Activated CD4-positive, alpha-beta T cell treated with anti-CD3 and anti-CD28 coated beads for 1 hour (primary cell): ENCODE measurements at regions not wholly inside any gene's neighbourhood (a gene's known extent, or its start where the extent isn't known, plus 50 kb on each side); places are given as distances from the start of the nearest gene placed in this dataset.

ENCODE experiments used
- DNase-seq: peaks from one replicate; pipeline ENCODE4 v3.0.0-alpha.2; 2020

GRCh38 chr12:126807312-126807865 is 1459.6 kb upstream of the TMEM132C start:
- no peak for DNase-seq

GRCh38 chr12:126811391-126811790 is 1455.6 kb upstream of the TMEM132C start:
- no peak for DNase-seq

GRCh38 chr12:126819554-126819953 is 1447.4 kb upstream of the TMEM132C start:
- no peak for DNase-seq

GRCh38 chr12:126830778-126831680 is 1435.9 kb upstream of the TMEM132C start:
- DNase-seq: no peak

- DNase-seq: no peak
These were observed 1429.3 kb upstream of the TMEM132C start for GRCh38 chr12:126837697-126838096.

- DNase-seq: no peak
These were observed 1422.9 kb upstream of the TMEM132C start for GRCh38 chr12:126843915-126844669.

- no peak for DNase-seq
These were observed 1419.9 kb upstream of the TMEM132C start for GRCh38 chr12:126847005-126847629.

GRCh38 chr12:126855768-126856167 is 1411.2 kb upstream of the TMEM132C start:
- no peak for DNase-seq

GRCh38 chr12:126856958-126857357 is 1410.0 kb upstream of the TMEM132C start:
- no peak for DNase-seq

- no peak for DNase-seq
These were observed 1408.4 kb upstream of the TMEM132C start for GRCh38 chr12:126858560-126858959.

- no peak for DNase-seq
These were observed 1406.8 kb upstream of the TMEM132C start for GRCh38 chr12:126860210-126860609.

GRCh38 chr12:126862500-126862899 is 1404.5 kb upstream of the TMEM132C start:
- DNase-seq: no peak

- no peak for DNase-seq
These were observed 1397.3 kb upstream of the TMEM132C start for GRCh38 chr12:126869644-126870043.

GRCh38 chr12:126873701-126874100 is 1393.3 kb upstream of the TMEM132C start:
- no peak for DNase-seq

GRCh38 chr12:126874427-126875026 is 1392.4 kb upstream of the TMEM132C start:
- DNase-seq: peak; percentile 34

GRCh38 chr12:126879842-126880241 is 1387.1 kb upstream of the TMEM132C start:
- DNase-seq: no peak

- DNase-seq: no peak
These were observed 1383.3 kb upstream of the TMEM132C start for GRCh38 chr12:126883697-126884096.

GRCh38 chr12:126889501-126889900 is 1377.5 kb upstream of the TMEM132C start:
- DNase-seq: no peak

- no peak for DNase-seq
These were observed 1376.9 kb upstream of the TMEM132C start for GRCh38 chr12:126890097-126890496.

GRCh38 chr12:126891789-126892188 is 1375.2 kb upstream of the TMEM132C start:
- DNase-seq: no peak

GRCh38 chr12:126895951-126896913 is 1370.7 kb upstream of the TMEM132C start:
- DNase-seq: no peak

- no peak for DNase-seq
These were observed 1369.9 kb upstream of the TMEM132C start for GRCh38 chr12:126897102-126897501.
